PC-3 (cell line): ENCODE measurements at regions not wholly inside any gene's neighbourhood (a gene's known extent, or its start where the extent isn't known, plus 50 kb on each side); places are given as distances from the start of the nearest gene placed in this dataset.

Source experiments
- ATAC-seq: fragments of 200-7000 bp; cut with Tn5 transposase; 2 replicates; pipeline ENCODE4 v1.9.1; 2020; ENCODE audit warnings: mild to moderate bottlenecking, moderate library complexity
- BruUV-seq: library from RNA; stranded (reverse); fragments of 400-500 nt; replicated peaks from 2 replicates; lab custom pipeline; 2021; lab: Mats Ljungman, UMichigan
- CTCF ChIA-PET: fragments of 300-600 bp; sonication (Branson Sonifier 250); formaldehyde crosslinking; loops from one replicate; lab custom pipeline; 2022; ENCODE audit warnings: antibody characterized with exemption; lab: Charles Lee
- POLR2A ChIA-PET: fragments of 300-600 bp; sonication (Branson Sonifier 250); formaldehyde crosslinking; loops from one replicate; lab custom pipeline; 2022; ENCODE audit warnings: antibody characterized with exemption; ENCODE audit not compliant: unreplicated experiment; lab: Charles Lee
- DNase-seq: peaks from one replicate; pipeline ENCODE4 v3.0.0-alpha.2; 2015
- H2AFZ ChIP-seq: fragments of 300-600 bp; sonication (generic); 2 replicates; pipeline ENCODE4 v1.6.0; 2016; ENCODE audit warnings: antibody characterized with exemption, low read length
- H3F3A ChIP-seq: fragments of 300-600 bp; sonication (generic); one replicate; pipeline ENCODE4 v1.6.0; 2017; ENCODE audit warnings: antibody characterized with exemption, low read length, control low read depth, mild to moderate bottlenecking; ENCODE audit not compliant: unreplicated experiment
- H3K27ac ChIP-seq: fragments of 300-600 bp; sonication (generic); 2 replicates; pipeline ENCODE4 v1.5.1; 2016; ENCODE audit warnings: mild to moderate bottlenecking, low read length
- H3K27me3 ChIP-seq: fragments of 300-600 bp; sonication (generic); 2 replicates; pipeline ENCODE4 v1.6.1; 2016; ENCODE audit warnings: low read length, mixed read lengths
- H3K36me3 ChIP-seq: fragments of 300-600 bp; sonication (generic); 2 replicates; pipeline ENCODE4 v1.6.1; 2016; ENCODE audit warnings: low read depth, mixed run types, low read length, mixed read lengths
- H3K4me1 ChIP-seq: fragments of 300-600 bp; sonication (generic); 2 replicates; pipeline ENCODE4 v1.5.1; 2016; ENCODE audit warnings: low read length; ENCODE audit not compliant: insufficient read depth
- H3K4me2 ChIP-seq: fragments of 300-600 bp; sonication (generic); 2 replicates; pipeline ENCODE4 v1.6.0; 2016; ENCODE audit warnings: low read length
- H3K4me3 ChIP-seq: fragments of 300-600 bp; sonication (generic); 2 replicates; pipeline ENCODE4 v1.5.1; 2016; ENCODE audit warnings: mild to moderate bottlenecking, low read length, mixed read lengths
- H3K79me2 ChIP-seq: fragments of 300-600 bp; sonication (generic); 2 replicates; pipeline ENCODE4 v1.6.1; 2017; ENCODE audit warnings: low read length, mixed read lengths
- H3K9ac ChIP-seq: fragments of 300-600 bp; sonication (generic); 2 replicates; pipeline ENCODE4 v1.6.0; 2016; ENCODE audit warnings: mild to moderate bottlenecking, low read length
- H3K9me2 ChIP-seq: fragments of 300-600 bp; sonication (generic); replicated peaks from 2 replicates; pipeline ENCODE4 v1.6.1; 2016; ENCODE audit warnings: mixed run types, low read length, mixed read lengths
- H3K9me3 ChIP-seq: fragments of 300-600 bp; sonication (generic); 2 replicates; pipeline ENCODE4 v1.6.1; 2016; ENCODE audit warnings: low read length, mixed read lengths
- H4K20me1 ChIP-seq: fragments of 300-600 bp; sonication (generic); 2 replicates; pipeline ENCODE4 v1.6.1; 2016; ENCODE audit warnings: low read length, mixed read lengths
- CTCF ChIP-seq: fragments of 300-600 bp; sonication (generic); conservative IDR thresholded peaks from 2 replicates; pipeline ENCODE4 v1.5.1; 2017; ENCODE audit warnings: antibody characterized with exemption, low read depth, mild to moderate bottlenecking, low read length
- EZH2 ChIP-seq: fragments of 300-600 bp; sonication (generic); IDR thresholded peaks from one replicate; pipeline ENCODE4 v1.6.1; 2017; ENCODE audit warnings: antibody characterized with exemption, mild to moderate bottlenecking, low read length; ENCODE audit not compliant: unreplicated experiment
- EZH2phosphoT487 ChIP-seq: fragments of 300-600 bp; sonication (generic); IDR thresholded peaks from 2 replicates; pipeline ENCODE4 v1.6.1; 2018; ENCODE audit warnings: mild to moderate bottlenecking, antibody characterized with exemption, low read length, borderline replicate concordance
- intact Hi-C: fragments of 100-400 bp; cut with micrococcal nuclease; formaldehyde crosslinking; loops from 2 replicates; pipeline ENCODE4 v1.9.0; 2023

DNA sequence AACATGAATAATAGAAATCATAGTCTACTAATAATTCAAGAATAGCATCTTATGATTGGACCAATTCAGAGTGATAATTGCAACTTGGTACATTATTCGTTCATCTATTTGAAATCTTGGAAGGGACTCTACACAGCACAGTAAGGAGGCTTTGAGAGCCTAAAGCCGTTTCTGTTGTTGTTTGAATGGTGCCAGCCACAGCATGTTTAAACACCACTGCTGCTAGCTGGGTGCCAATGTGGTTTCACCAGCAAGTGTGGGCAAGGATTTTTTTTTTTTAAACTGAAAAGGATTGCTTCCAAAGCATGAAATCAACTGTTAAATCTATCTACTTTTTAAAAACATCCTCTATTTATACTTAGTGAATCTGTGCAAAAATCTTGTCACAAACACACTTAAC is 253.9 kb upstream of the MAP3K1 start:
- no peaks in the 10 kb centered on the region for H3F3A ChIP-seq
- H3K36me3 ChIP-seq, result no peaks in the 10 kb centered on the region
- H3K4me2 ChIP-seq, result no peak overlapping the region
- TF ChIP-seq EZH2 (no peak), CTCF (no peak), EZH2phosphoT487 (no peak)
- ChIA-PET CTCF (no interaction called here), POLR2A (no interaction called here)
- H4K20me1 ChIP-seq, result no peaks in the 10 kb centered on the region
- H3K9me3 ChIP-seq, result no peaks in the 10 kb centered on the region
- H2AFZ ChIP-seq, result no peak overlapping the region
- no peaks in the 10 kb centered on the region for H3K27me3 ChIP-seq
- no TSS peak for BruUV-seq
- H3K27ac ChIP-seq, result no peak overlapping the region
- no peak overlapping the region for H3K9ac ChIP-seq
- no peak for DNase-seq
- no peak overlapping the region for H3K4me3 ChIP-seq
- no peaks in the 10 kb centered on the region for H3K79me2 ChIP-seq
- H3K4me1 ChIP-seq, result no peaks in the 10 kb centered on the region
- ATAC-seq, result no peak
- H3K9me2 ChIP-seq, result no peaks in the 10 kb centered on the region
- intact Hi-C loops, result no loop called here

- ATAC-seq (no peak), DNase-seq (no peak)
- POLR2A ChIA-PET, result no interaction called here
- Histone ChIP-seq H4K20me1 (no peaks in the 10 kb centered on the region), H3K27ac (no peak overlapping the region), H3K9me2 (no peaks in the 10 kb centered on the region), H3K27me3 (no peaks in the 10 kb centered on the region), H3F3A (no peaks in the 10 kb centered on the region), H3K36me3 (no peaks in the 10 kb centered on the region), H3K4me3 (no peak overlapping the region), H2AFZ (no peak overlapping the region), H3K4me2 (no peak overlapping the region), H3K79me2 (no peaks in the 10 kb centered on the region), H3K4me1 (no peaks in the 10 kb centered on the region), H3K9ac (no peak overlapping the region), H3K9me3 (no peaks in the 10 kb centered on the region)
- CTCF ChIA-PET, result no interaction called here
- no TSS peak for BruUV-seq
- TF ChIP-seq CTCF (no peak), EZH2phosphoT487 (no peak)
- intact Hi-C loops, result no loop called here
Observed at GRCh38 chr5:56558131-56558745, 257.1 kb upstream of the MAP3K1 start.

- Histone ChIP-seq H3K9ac (no peak overlapping the region), H2AFZ (no peak overlapping the region), H4K20me1 (no peaks in the 10 kb centered on the region), H3K79me2 (no peaks in the 10 kb centered on the region), H3K27ac (no peak overlapping the region), H3K9me3 (no peaks in the 10 kb centered on the region), H3K4me3 (no peak overlapping the region), H3F3A (no peaks in the 10 kb centered on the region), H3K36me3 (no peaks in the 10 kb centered on the region), H3K9me2 (no peaks in the 10 kb centered on the region), H3K4me2 (no peak overlapping the region), H3K4me1 (no peaks in the 10 kb centered on the region), H3K27me3 (no peaks in the 10 kb centered on the region)
- ChIA-PET POLR2A (no interaction called here), CTCF (no interaction called here)
- no TSS peak for BruUV-seq
- ATAC-seq (no peak), DNase-seq (no peak)
- TF ChIP-seq EZH2 (no peak), CTCF (no peak), EZH2phosphoT487 (no peak)
- intact Hi-C loops, result no loop called here
Observed at GRCh38 chr5:56557198-56557597, 258.2 kb upstream of the MAP3K1 start.
